ENCODE measurements at regions not wholly inside any gene's neighbourhood (a gene's known extent, or its start where the extent isn't known, plus 50 kb on each side); places are given as distances from the start of the nearest gene placed in this dataset.

DNA sequence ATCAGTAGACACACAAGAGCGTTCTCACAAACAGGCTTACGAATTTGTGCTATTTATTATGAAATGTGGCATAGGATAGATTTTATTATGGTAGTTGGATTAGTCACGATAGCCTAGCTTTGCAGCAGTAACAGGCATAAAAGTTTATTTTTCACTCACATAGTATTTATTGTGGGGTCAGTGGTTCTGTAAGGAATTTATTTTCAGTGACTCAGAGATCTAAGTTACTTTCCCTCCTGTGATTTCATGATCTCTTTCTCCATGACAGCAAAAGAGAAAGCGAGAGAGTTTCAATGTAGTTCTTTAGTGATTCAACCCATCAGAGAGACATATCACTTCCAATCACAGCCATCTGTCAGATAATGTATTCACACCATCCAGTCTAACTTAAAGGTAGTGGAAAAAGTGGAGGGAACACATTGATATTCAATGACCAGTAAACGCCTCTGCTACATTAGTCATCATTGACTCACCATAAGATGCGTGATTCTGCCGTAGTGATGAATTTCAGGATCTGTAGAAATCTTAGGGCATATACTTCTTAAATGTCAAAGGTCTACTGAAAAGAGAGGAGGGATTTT lies 605.5 kb downstream of the HDGFL1 start:
- WGBS: 82% methylated on average over 7 of the region's 7 CpGs
- no peaks in the 10 kb centered on the region for H3K36me3 ChIP-seq (ENCODE audit: control insufficient read depth in 4 of 4, insufficient read depth in 3 of 4, low read depth in 1 of 4, low read length in 3 of 4)
- H3K4me1 ChIP-seq (ENCODE audit: control insufficient read depth in 4 of 4, insufficient read depth in 4 of 4, low read length in 3 of 4): no peaks in the 10 kb centered on the region
- H3K9ac ChIP-seq (ENCODE audit: low read depth in 1 of 2, low read length in 2 of 2): no peak overlapping the region
- no peaks in the 10 kb centered on the region for H3K9me3 ChIP-seq (ENCODE audit: control insufficient read depth in 4 of 4, low read length in 3 of 4)
- no peak for TF ChIP-seq HNF4A (conservative IDR thresholded peaks at IDR 0.05)
- TF ChIP-seq NR2F2 (IDR thresholded peaks at IDR 0.05): no peak
- no peak for TF ChIP-seq RAD21 (IDR thresholded peaks at IDR 0.05)
- no peak for TF ChIP-seq FOXA1 (IDR thresholded peaks at IDR 0.05)
- no peak for TF ChIP-seq TAF1 (conservative IDR thresholded peaks at IDR 0.05)
- H3K4me3 ChIP-seq (ENCODE audit: low read depth in 1 of 3, low read length in 3 of 3): no peak overlapping the region
- no peak for DNase-seq (ENCODE audit: low spot score)
- H3K27ac ChIP-seq (ENCODE audit: low read depth in 1 of 2, low read length in 2 of 2): no peak overlapping the region
- no peaks in the 10 kb centered on the region for H3K27me3 ChIP-seq (ENCODE audit: control insufficient read depth in 4 of 4, insufficient read depth in 4 of 4, low read length in 3 of 4)

DNA sequence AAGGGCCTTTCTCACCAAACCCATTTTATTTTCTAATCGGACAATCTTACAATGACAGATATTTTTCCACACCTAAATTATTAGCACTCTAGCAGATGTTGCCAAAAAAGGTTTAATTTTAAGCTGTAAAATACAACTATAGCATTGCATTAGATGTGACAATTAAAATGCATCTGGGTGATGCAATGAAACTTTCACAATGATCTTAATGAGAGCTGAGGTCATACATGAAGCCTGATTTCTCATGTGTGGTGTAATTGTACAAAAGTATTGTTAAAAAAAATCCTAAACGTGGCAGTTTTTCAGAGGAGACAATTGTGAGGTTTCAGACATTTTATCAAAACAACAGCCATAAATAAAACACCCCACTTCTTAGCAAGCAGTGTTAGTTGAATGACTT lies 606.0 kb downstream of the HDGFL1 start:
- 57% methylated on average over 2 of the region's 2 CpGs for WGBS
- no peaks in the 10 kb centered on the region for H3K4me1 ChIP-seq (ENCODE audit: control insufficient read depth in 4 of 4, insufficient read depth in 4 of 4, low read length in 3 of 4)
- H3K27me3 ChIP-seq (ENCODE audit: control insufficient read depth in 4 of 4, insufficient read depth in 4 of 4, low read length in 3 of 4): no peaks in the 10 kb centered on the region
- no peak overlapping the region for H3K9ac ChIP-seq (ENCODE audit: low read depth in 1 of 2, low read length in 2 of 2)
- no peaks in the 10 kb centered on the region for H3K9me3 ChIP-seq (ENCODE audit: control insufficient read depth in 4 of 4, low read length in 3 of 4)
- no peak overlapping the region for H3K4me3 ChIP-seq (ENCODE audit: low read depth in 1 of 3, low read length in 3 of 3)
- no peaks in the 10 kb centered on the region for H3K36me3 ChIP-seq (ENCODE audit: control insufficient read depth in 4 of 4, insufficient read depth in 3 of 4, low read depth in 1 of 4, low read length in 3 of 4)
- TF ChIP-seq JUND (IDR thresholded peaks at IDR 0.05) (no peak), TAF1 (conservative IDR thresholded peaks at IDR 0.05) (no peak), FOXA1 (IDR thresholded peaks at IDR 0.05) (no peak), SP1 (IDR thresholded peaks at IDR 0.05) (no peak), HNF4G (IDR thresholded peaks at IDR 0.05) (no peak), RAD21 (IDR thresholded peaks at IDR 0.05) (no peak), NR2F2 (IDR thresholded peaks at IDR 0.05) (no peak), GABPA (IDR thresholded peaks at IDR 0.05 in 1 of 2, conservative IDR thresholded peaks at IDR 0.05 in 1 of 2) (no peak)
- TF ChIP-seq, protein P1, sequence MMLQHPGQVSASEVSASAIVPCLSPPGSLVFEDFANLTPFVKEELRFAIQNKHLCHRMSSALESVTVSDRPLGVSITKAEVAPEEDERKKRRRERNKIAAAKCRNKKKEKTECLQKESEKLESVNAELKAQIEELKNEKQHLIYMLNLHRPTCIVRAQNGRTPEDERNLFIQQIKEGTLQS (IDR thresholded peaks at IDR 0.05): no peak
- H3K27ac ChIP-seq (ENCODE audit: low read depth in 1 of 2, low read length in 2 of 2): no peak overlapping the region
- DNase-seq (ENCODE audit: low spot score): no peak

DNA sequence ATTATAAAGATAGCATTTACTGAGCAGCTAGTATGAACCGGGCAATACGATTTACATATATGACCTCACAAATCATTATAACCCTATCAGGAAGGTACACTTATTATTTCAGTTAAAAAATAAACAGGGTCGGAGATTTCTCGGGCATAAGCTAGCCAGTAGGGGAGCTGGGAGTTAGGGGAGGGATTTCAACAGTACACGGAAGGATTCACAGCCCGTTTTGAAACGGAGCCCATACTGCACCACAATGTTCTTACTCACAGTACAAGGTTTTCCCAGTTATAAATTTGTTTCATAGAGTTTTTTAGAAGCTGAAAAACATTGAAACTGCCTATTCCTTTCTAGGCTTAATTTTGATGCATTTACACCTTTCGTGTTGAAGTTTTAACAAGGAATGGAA lies 607.1 kb downstream of the HDGFL1 start:
- Histone ChIP-seq H3K27ac (ENCODE audit: low read depth in 1 of 2, low read length in 2 of 2) (no peak overlapping the region), H3K9me3 (ENCODE audit: control insufficient read depth in 4 of 4, low read length in 3 of 4) (no peaks in the 10 kb centered on the region), H3K4me3 (ENCODE audit: low read depth in 1 of 3, low read length in 3 of 3) (no peak overlapping the region), H3K9ac (ENCODE audit: low read depth in 1 of 2, low read length in 2 of 2) (no peak overlapping the region), H3K4me1 (ENCODE audit: control insufficient read depth in 4 of 4, insufficient read depth in 4 of 4, low read length in 3 of 4) (no peaks in the 10 kb centered on the region), H3K36me3 (ENCODE audit: control insufficient read depth in 4 of 4, insufficient read depth in 3 of 4, low read depth in 1 of 4, low read length in 3 of 4) (no peaks in the 10 kb centered on the region), H3K27me3 (ENCODE audit: control insufficient read depth in 4 of 4, insufficient read depth in 4 of 4, low read length in 3 of 4) (no peaks in the 10 kb centered on the region)
- DNase-seq (ENCODE audit: low spot score): no peak
- TF ChIP-seq, protein P2, sequence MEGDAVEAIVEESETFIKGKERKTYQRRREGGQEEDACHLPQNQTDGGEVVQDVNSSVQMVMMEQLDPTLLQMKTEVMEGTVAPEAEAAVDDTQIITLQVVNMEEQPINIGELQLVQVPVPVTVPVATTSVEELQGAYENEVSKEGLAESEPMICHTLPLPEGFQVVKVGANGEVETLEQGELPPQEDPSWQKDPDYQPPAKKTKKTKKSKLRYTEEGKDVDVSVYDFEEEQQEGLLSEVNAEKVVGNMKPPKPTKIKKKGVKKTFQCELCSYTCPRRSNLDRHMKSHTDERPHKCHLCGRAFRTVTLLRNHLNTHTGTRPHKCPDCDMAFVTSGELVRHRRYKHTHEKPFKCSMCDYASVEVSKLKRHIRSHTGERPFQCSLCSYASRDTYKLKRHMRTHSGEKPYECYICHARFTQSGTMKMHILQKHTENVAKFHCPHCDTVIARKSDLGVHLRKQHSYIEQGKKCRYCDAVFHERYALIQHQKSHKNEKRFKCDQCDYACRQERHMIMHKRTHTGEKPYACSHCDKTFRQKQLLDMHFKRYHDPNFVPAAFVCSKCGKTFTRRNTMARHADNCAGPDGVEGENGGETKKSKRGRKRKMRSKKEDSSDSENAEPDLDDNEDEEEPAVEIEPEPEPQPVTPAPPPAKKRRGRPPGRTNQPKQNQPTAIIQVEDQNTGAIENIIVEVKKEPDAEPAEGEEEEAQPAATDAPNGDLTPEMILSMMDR (IDR thresholded peaks at IDR 0.05; ENCODE audit: low read depth, low read length, missing input control): no peak
- TF ChIP-seq YY1 (IDR thresholded peaks at IDR 0.05) (no peak), GABPA (IDR thresholded peaks at IDR 0.05 in 1 of 2, conservative IDR thresholded peaks at IDR 0.05 in 1 of 2) (no peak), NR2F2 (IDR thresholded peaks at IDR 0.05) (no peak), HNF4A (conservative IDR thresholded peaks at IDR 0.05) (no peak), RAD21 (IDR thresholded peaks at IDR 0.05) (no peak), TAF1 (conservative IDR thresholded peaks at IDR 0.05) (no peak), RXRA (IDR thresholded peaks at IDR 0.05) (no peak), FOXA2 (IDR thresholded peaks at IDR 0.05) (no peak), EGR1 (IDR thresholded peaks at IDR 0.05; ENCODE audit: low read depth in 2 of 2) (no peak), HNF4G (IDR thresholded peaks at IDR 0.05) (no peak)
- TF ChIP-seq, protein P3, sequence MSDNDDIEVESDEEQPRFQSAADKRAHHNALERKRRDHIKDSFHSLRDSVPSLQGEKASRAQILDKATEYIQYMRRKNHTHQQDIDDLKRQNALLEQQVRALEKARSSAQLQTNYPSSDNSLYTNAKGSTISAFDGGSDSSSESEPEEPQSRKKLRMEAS (IDR thresholded peaks at IDR 0.05): no peak
- TF ChIP-seq, protein P4, sequence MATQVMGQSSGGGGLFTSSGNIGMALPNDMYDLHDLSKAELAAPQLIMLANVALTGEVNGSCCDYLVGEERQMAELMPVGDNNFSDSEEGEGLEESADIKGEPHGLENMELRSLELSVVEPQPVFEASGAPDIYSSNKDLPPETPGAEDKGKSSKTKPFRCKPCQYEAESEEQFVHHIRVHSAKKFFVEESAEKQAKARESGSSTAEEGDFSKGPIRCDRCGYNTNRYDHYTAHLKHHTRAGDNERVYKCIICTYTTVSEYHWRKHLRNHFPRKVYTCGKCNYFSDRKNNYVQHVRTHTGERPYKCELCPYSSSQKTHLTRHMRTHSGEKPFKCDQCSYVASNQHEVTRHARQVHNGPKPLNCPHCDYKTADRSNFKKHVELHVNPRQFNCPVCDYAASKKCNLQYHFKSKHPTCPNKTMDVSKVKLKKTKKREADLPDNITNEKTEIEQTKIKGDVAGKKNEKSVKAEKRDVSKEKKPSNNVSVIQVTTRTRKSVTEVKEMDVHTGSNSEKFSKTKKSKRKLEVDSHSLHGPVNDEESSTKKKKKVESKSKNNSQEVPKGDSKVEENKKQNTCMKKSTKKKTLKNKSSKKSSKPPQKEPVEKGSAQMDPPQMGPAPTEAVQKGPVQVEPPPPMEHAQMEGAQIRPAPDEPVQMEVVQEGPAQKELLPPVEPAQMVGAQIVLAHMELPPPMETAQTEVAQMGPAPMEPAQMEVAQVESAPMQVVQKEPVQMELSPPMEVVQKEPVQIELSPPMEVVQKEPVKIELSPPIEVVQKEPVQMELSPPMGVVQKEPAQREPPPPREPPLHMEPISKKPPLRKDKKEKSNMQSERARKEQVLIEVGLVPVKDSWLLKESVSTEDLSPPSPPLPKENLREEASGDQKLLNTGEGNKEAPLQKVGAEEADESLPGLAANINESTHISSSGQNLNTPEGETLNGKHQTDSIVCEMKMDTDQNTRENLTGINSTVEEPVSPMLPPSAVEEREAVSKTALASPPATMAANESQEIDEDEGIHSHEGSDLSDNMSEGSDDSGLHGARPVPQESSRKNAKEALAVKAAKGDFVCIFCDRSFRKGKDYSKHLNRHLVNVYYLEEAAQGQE (IDR thresholded peaks at IDR 0.05): no peak
- WGBS: 93% methylated on average over 8 of the region's 8 CpGs
